GM23338 (cell line): ENCODE measurements at regions not wholly inside any gene's neighbourhood (a gene's known extent, or its start where the extent isn't known, plus 50 kb on each side); places are given as distances from the start of the nearest gene placed in this dataset.

Experiments used
- ATAC-seq: fragments of 200-7000 bp; cut with Tn5 transposase; 3 replicates; pipeline ENCODE4 v1.9.1; 2020
- DNase-seq: peaks from one replicate; pipeline ENCODE4 v3.0.0-alpha.2; 2015; ENCODE audit warnings: low spot score
- H2AFZ ChIP-seq: fragments of 200-600 bp; sonication (generic); 2 replicates; pipeline ENCODE4 v1.8.0; 2016; ENCODE audit warnings: antibody characterized with exemption, mild to moderate bottlenecking, moderate library complexity
- H3F3A ChIP-seq: fragments of 200-600 bp; sonication (generic); replicated peaks from 2 replicates; pipeline ENCODE4 v1.8.0; 2017; ENCODE audit warnings: antibody characterized with exemption, mixed run types, low read depth
- H3K27ac ChIP-seq: fragments of 200-600 bp; sonication (generic); 2 replicates; pipeline ENCODE4 v1.6.1; 2016; ENCODE audit warnings: low read depth
- H3K27me3 ChIP-seq: fragments of 200-600 bp; sonication (generic); 2 replicates; pipeline ENCODE4 v1.8.0; 2016; ENCODE audit warnings: mild to moderate bottlenecking, mixed run types, moderate library complexity; ENCODE audit not compliant: insufficient read depth
- H3K36me3 ChIP-seq: fragments of 200-600 bp; sonication (generic); 2 replicates; pipeline ENCODE4 v1.8.0; 2016; ENCODE audit warnings: mild to moderate bottlenecking; ENCODE audit not compliant: insufficient read depth
- H3K4me1 ChIP-seq: fragments of 200-600 bp; sonication (generic); 2 replicates; pipeline ENCODE4 v1.8.0; 2016; ENCODE audit warnings: mild to moderate bottlenecking, moderate library complexity; ENCODE audit not compliant: insufficient read depth
- H3K4me2 ChIP-seq: fragments of 200-600 bp; sonication (generic); 2 replicates; pipeline ENCODE4 v1.7.1; 2017; ENCODE audit warnings: mixed run types
- H3K4me3 ChIP-seq: fragments of 200-600 bp; sonication (generic); 2 replicates; pipeline ENCODE4 v1.6.1; 2016; ENCODE audit warnings: mixed run types
- H3K79me2 ChIP-seq: fragments of 200-600 bp; sonication (generic); replicated peaks from 2 replicates; pipeline ENCODE4 v1.8.0; 2017; ENCODE audit warnings: mild to moderate bottlenecking; ENCODE audit not compliant: insufficient read depth
- H3K9me2 ChIP-seq: fragments of 200-600 bp; sonication (generic); 2 replicates; pipeline ENCODE4 v1.8.0; 2017; ENCODE audit not compliant: insufficient read depth
- H4K20me1 ChIP-seq: fragments of 200-600 bp; sonication (generic); replicated peaks from 2 replicates; pipeline ENCODE4 v1.8.0; 2017; ENCODE audit warnings: mild to moderate bottlenecking; ENCODE audit not compliant: insufficient read depth
- H3K27ac Mint-ChIP-seq: 2 replicates; pipeline ENCODE4 v1.8.0; 2020; ENCODE audit warnings: inconsistent platforms, mild to moderate bottlenecking, moderate library complexity, mixed read lengths
- H3K27me3 Mint-ChIP-seq: 3 replicates; pipeline ENCODE4 v1.8.0; 2022; ENCODE audit warnings: low read depth, mild to moderate bottlenecking, moderate library complexity, mixed read lengths, inconsistent platforms; ENCODE audit not compliant: insufficient read depth, poor library complexity
- H3K36me3 Mint-ChIP-seq: 3 replicates; pipeline ENCODE4 v1.8.0; 2021; ENCODE audit warnings: low read depth, mild to moderate bottlenecking, inconsistent platforms, moderate library complexity, mixed read lengths
- H3K4me1 Mint-ChIP-seq: 3 replicates; pipeline ENCODE4 v1.8.0; 2020; ENCODE audit warnings: mild to moderate bottlenecking, inconsistent platforms, mixed read lengths
- H3K4me3 Mint-ChIP-seq: 3 replicates; pipeline ENCODE4 v1.8.0; 2021; ENCODE audit warnings: moderate library complexity, mild to moderate bottlenecking, inconsistent platforms, mixed read lengths
- H3K9me3 Mint-ChIP-seq: 3 replicates; pipeline ENCODE4 v1.8.0; 2020; ENCODE audit warnings: moderate library complexity, mild to moderate bottlenecking, inconsistent platforms, mixed read lengths
- CREB1 ChIP-seq: fragments of 250-450 bp; sonication (Bioruptor Pico); IDR thresholded peaks from 2 replicates; pipeline ENCODE4 v1.5.0; 2020; ENCODE audit warnings: low read depth, mild to moderate bottlenecking, moderate library complexity
- ETS1 ChIP-seq: IDR thresholded peaks from 2 replicates; pipeline ENCODE4 v1.6.1; 2016; ENCODE audit warnings: antibody characterized with exemption
- EZH2 ChIP-seq: fragments of 200-600 bp; sonication (generic); IDR thresholded peaks from one replicate; pipeline ENCODE4 v1.8.0; 2017; ENCODE audit warnings: antibody characterized with exemption, mild to moderate bottlenecking, low read depth; ENCODE audit not compliant: unreplicated experiment
- EZH2phosphoT487 ChIP-seq: fragments of 200-600 bp; sonication (generic); IDR thresholded peaks from one replicate; pipeline ENCODE4 v1.8.1; 2018; ENCODE audit warnings: antibody characterized with exemption; ENCODE audit not compliant: unreplicated experiment
- JUNB ChIP-seq: IDR thresholded peaks from one replicate; pipeline ENCODE4 v1.6.1; 2016; ENCODE audit warnings: antibody characterized with exemption; ENCODE audit not compliant: unreplicated experiment
- POLR2AphosphoS5 ChIP-seq: IDR thresholded peaks from 2 replicates; pipeline ENCODE4 v1.6.1; 2016; ENCODE audit warnings: antibody characterized with exemption, low read depth
- REST ChIP-seq: IDR thresholded peaks from one replicate; pipeline ENCODE4 v1.6.1; 2018; ENCODE audit warnings: antibody characterized with exemption; ENCODE audit not compliant: unreplicated experiment
- STAT1 ChIP-seq: IDR thresholded peaks from one replicate; pipeline ENCODE4 v1.6.1; 2016; ENCODE audit warnings: antibody characterized with exemption; ENCODE audit not compliant: unreplicated experiment
- ZNF462 ChIP-seq: fragments of 250-450 bp; sonication (Bioruptor Pico); IDR thresholded peaks from 2 replicates; pipeline ENCODE4 v1.5.0; 2020; ENCODE audit warnings: mild to moderate bottlenecking, moderate library complexity

- DNase-seq (no peak), ATAC-seq (no peak)
- Mint-ChIP-seq H3K4me3 (no peak overlapping the region), H3K9me3 (no peaks in the 10 kb centered on the region), H3K36me3 (no peaks in the 10 kb centered on the region), H3K27me3 (peaks cover 3% of the 10 kb centered on the region), H3K27ac (no peak overlapping the region), H3K4me1 (no peaks in the 10 kb centered on the region)
- TF ChIP-seq POLR2AphosphoS5 (no peak), CREB1 (CRISPR knock-in tag) (no peak), JUNB (no peak), ETS1 (no peak), EZH2phosphoT487 (no peak)
- Histone ChIP-seq H3K4me1 (no peaks in the 10 kb centered on the region), H3K27me3 (no peaks in the 10 kb centered on the region), H3K4me3 (no peak overlapping the region), H2AFZ (no peak overlapping the region), H4K20me1 (no peaks in the 10 kb centered on the region), H3F3A (no peaks in the 10 kb centered on the region), H3K36me3 (no peaks in the 10 kb centered on the region), H3K79me2 (no peaks in the 10 kb centered on the region), H3K4me2 (no peak overlapping the region), H3K9me2 (peaks cover 8% of the 10 kb centered on the region; the same call in 1 of the 2 replicates), H3K27ac (no peak overlapping the region)
Measured at GRCh38 chr15:57827021-57827420, 120.5 kb downstream of the POLR2M start.

GRCh38 chr15:57827971-57828370, 121.5 kb downstream of the POLR2M start:
- H3K79me2 ChIP-seq = no peaks in the 10 kb centered on the region
- H3F3A ChIP-seq = no peaks in the 10 kb centered on the region
- no peak overlapping the region for H2AFZ ChIP-seq
- ATAC-seq (no peak), DNase-seq (no peak)
- no peak overlapping the region for H3K4me3 ChIP-seq
- H4K20me1 ChIP-seq = no peaks in the 10 kb centered on the region
- H3K27me3 ChIP-seq = no peaks in the 10 kb centered on the region
- no peaks in the 10 kb centered on the region for H3K9me3 Mint-ChIP-seq
- H3K27ac ChIP-seq = no peak overlapping the region
- H3K9me2 ChIP-seq = peaks cover 11% of the 10 kb centered on the region; the same call in 1 of the 2 replicates
- peaks cover 3% of the 10 kb centered on the region for H3K27me3 Mint-ChIP-seq
- no peak overlapping the region for H3K27ac Mint-ChIP-seq
- no peaks in the 10 kb centered on the region for H3K4me1 Mint-ChIP-seq
- no peaks in the 10 kb centered on the region for H3K4me1 ChIP-seq
- H3K36me3 Mint-ChIP-seq = no peaks in the 10 kb centered on the region
- TF ChIP-seq EZH2phosphoT487 (no peak), JUNB (no peak), REST (no peak), ETS1 (no peak), STAT1 (no peak), EZH2 (no peak), ZNF462 (CRISPR knock-in tag) (no peak), CREB1 (CRISPR knock-in tag) (no peak)
- H3K4me2 ChIP-seq = no peak overlapping the region
- H3K4me3 Mint-ChIP-seq = no peak overlapping the region
- no peaks in the 10 kb centered on the region for H3K36me3 ChIP-seq
